HCT116 (cell line): ENCODE measurements at regions not wholly inside any gene's neighbourhood (a gene's known extent, or its start where the extent isn't known, plus 50 kb on each side); places are given as distances from the start of the nearest gene placed in this dataset.

Experiments used
- ATAC-seq: fragments of 200-7000 bp; cut with Tn5 transposase; 2 replicates; pipeline ENCODE4 v1.9.1; 2020; ENCODE audit warnings: mild to moderate bottlenecking, moderate library complexity
- BruUV-seq: library from RNA; stranded (reverse); fragments of 400-500 nt; replicated peaks from 2 replicates; lab custom pipeline; 2021; lab: Mats Ljungman, UMichigan
- CTCF ChIA-PET: fragments of 300-600 bp; sonication (Branson Sonifier 250); formaldehyde crosslinking; loops from one replicate; lab custom pipeline; 2021; ENCODE audit warnings: antibody characterized with exemption; lab: Charles Lee
- POLR2A ChIA-PET: fragments of 300-600, 350-600 bp; sonication (Branson Sonifier 250); formaldehyde crosslinking; loops from one replicate; lab custom pipeline; 2021; ENCODE audit warnings: antibody characterized with exemption; lab: Charles Lee
- RAD21 ChIA-PET, 2 experiments: fragments of 300-600 bp; sonication (Branson Sonifier 250); formaldehyde crosslinking; loops; one replicate each; lab custom pipeline; 2023; ENCODE audit warnings: low total read pairs in 2 of 2; ENCODE audit not compliant: uncharacterized antibody in 2 of 2, unreplicated experiment in 2 of 2, low non-redundant PET in 1 of 2; lab: Charles Lee
- DNase-seq: peaks from one replicate; pipeline ENCODE4 v3.0.0-alpha.2; 2010; ENCODE audit warnings: low read depth, low spot score
- H2AFZ ChIP-seq: fragments of 200-600 bp; shearing (Covaris generic), sonication (generic); 2 replicates; pipeline ENCODE4 v1.6.1; 2017; ENCODE audit warnings: low read depth, mixed run types, mixed read lengths, antibody characterized with exemption, low read length; ENCODE audit not compliant: poor library complexity, severe bottlenecking
- H3K27ac ChIP-seq: 2 replicates; pipeline ENCODE4 v1.5.1; 2012; ENCODE audit warnings: low read depth, low read length
- H3K27me3 ChIP-seq: fragments of 200-600 bp; sonication (generic); 2 replicates; pipeline ENCODE4 v1.6.1; 2016; ENCODE audit warnings: mixed run types, low read length, mixed read lengths; ENCODE audit not compliant: insufficient read depth
- H3K36me3 ChIP-seq, 2 experiments: fragments of 200-500 bp in 1 of 2; fragments of 200-600 bp in 1 of 2; sonication (Bioruptor generic) in 1 of 2; sonication (generic) in 1 of 2; 2 replicates each; pipeline versions ENCODE4 v1.5.1 to v1.6.1; 2014 to 2016; ENCODE audit warnings: low read length in 2 of 2, inconsistent platforms in 1 of 2, mixed read lengths in 1 of 2, mixed run types in 1 of 2; ENCODE audit not compliant: insufficient read depth in 2 of 2, control insufficient read depth in 1 of 2
- H3K4me1 ChIP-seq, 2 experiments: fragments of 200-600 bp in 1 of 2; sonication (generic) in 1 of 2; 2 replicates each; pipeline versions ENCODE4 v1.5.1 to v1.6.1; 2012 to 2017; ENCODE audit warnings: low read length in 2 of 2, inconsistent platforms in 1 of 2, mild to moderate bottlenecking in 1 of 2, mixed read lengths in 1 of 2, mixed run types in 1 of 2, moderate library complexity in 1 of 2; ENCODE audit not compliant: insufficient read depth in 2 of 2, control insufficient read depth in 1 of 2
- H3K4me2 ChIP-seq: fragments of 200-600 bp; sonication (generic); 2 replicates; pipeline ENCODE4 v1.6.1; 2017; ENCODE audit warnings: mixed run types, low read length, mixed read lengths
- H3K4me3 ChIP-seq, 2 experiments: fragments of 200-600 bp in 1 of 2; sonication (generic) in 1 of 2; replicated peaks in 1 of 2; 2 replicates each; pipeline ENCODE4 v1.5.1; 2011 to 2016; ENCODE audit warnings: low read length in 2 of 2, control low read depth in 1 of 2, low read depth in 1 of 2, mild to moderate bottlenecking in 1 of 2, mixed read lengths in 1 of 2, mixed run types in 1 of 2
- H3K79me2 ChIP-seq: fragments of 200-600 bp; sonication (generic); 2 replicates; pipeline ENCODE4 v1.6.1; 2017; ENCODE audit warnings: mild to moderate bottlenecking, mixed run types, low read length, moderate library complexity, mixed read lengths; ENCODE audit not compliant: insufficient read depth
- H3K9ac ChIP-seq: fragments of 200-600 bp; sonication (generic); 2 replicates; pipeline ENCODE4 v1.6.1; 2016; ENCODE audit warnings: low read length, mixed read lengths
- H3K9me2 ChIP-seq: fragments of 200-600 bp; sonication (generic), shearing (Covaris generic); 2 replicates; pipeline ENCODE4 v1.6.1; 2017; ENCODE audit warnings: mixed run types, mild to moderate bottlenecking, moderate library complexity; ENCODE audit not compliant: insufficient read depth
- H3K9me3 ChIP-seq, 2 experiments: fragments of 200-500 bp in 1 of 2; fragments of 200-600 bp in 1 of 2; sonication (Bioruptor generic) in 1 of 2; sonication (generic) in 1 of 2; 2 replicates each; pipeline ENCODE4 v1.6.1; 2014 to 2017; ENCODE audit warnings: low read length in 2 of 2, mixed read lengths in 2 of 2, inconsistent platforms in 1 of 2, low read depth in 1 of 2, mild to moderate bottlenecking in 1 of 2, mixed run types in 1 of 2, moderate library complexity in 1 of 2; ENCODE audit not compliant: control insufficient read depth in 1 of 2, insufficient read depth in 1 of 2
- H4K20me1 ChIP-seq: fragments of 200-600 bp; sonication (generic), shearing (Covaris generic); 2 replicates; pipeline ENCODE4 v1.6.1; 2017; ENCODE audit warnings: mixed run types, mild to moderate bottlenecking, moderate library complexity; ENCODE audit not compliant: insufficient read depth
- ATF3 ChIP-seq: IDR thresholded peaks from 2 replicates; pipeline ENCODE4 v1.6.1; 2012
- CTCF ChIP-seq, 3 experiments: fragments of 200-600 bp in 1 of 3; sonication (generic) in 1 of 3; IDR thresholded peaks in 2 of 3; conservative IDR thresholded peaks in 1 of 3; 2 replicates each; pipeline ENCODE4 v1.5.1; 2012 to 2017; ENCODE audit warnings: low read depth in 2 of 3, low read length in 2 of 3, antibody characterized with exemption in 1 of 3, borderline replicate concordance in 1 of 3, control low read depth in 1 of 3, mild to moderate bottlenecking in 1 of 3, mixed read lengths in 1 of 3, mixed run types in 1 of 3, moderate library complexity in 1 of 3; ENCODE audit not compliant: insufficient read depth in 1 of 3
- EGR1 ChIP-seq: IDR thresholded peaks from 2 replicates; pipeline ENCODE4 v1.6.1; 2012; ENCODE audit warnings: low read depth
- FOSL1 ChIP-seq: IDR thresholded peaks from 2 replicates; pipeline ENCODE4 v1.6.1; 2012; ENCODE audit warnings: low read depth
- YY1 ChIP-seq: IDR thresholded peaks from 2 replicates; pipeline ENCODE4 v1.6.1; 2011; ENCODE audit warnings: low read length, low read depth, moderate library complexity, mild to moderate bottlenecking; ENCODE audit not compliant: insufficient replicate concordance; ENCODE audit errors: extremely low read depth
- ZBTB33 ChIP-seq: IDR thresholded peaks from 2 replicates; pipeline ENCODE4 v1.6.1; 2011; ENCODE audit warnings: mild to moderate bottlenecking, low read length, moderate library complexity; ENCODE audit not compliant: insufficient replicate concordance; ENCODE audit errors: extremely low read depth
- ZFX ChIP-seq: fragments of 450-650 bp; IDR thresholded peaks from 2 replicates; pipeline ENCODE4 v1.6.1; 2017
- intact Hi-C: fragments of 100-400 bp; cut with micrococcal nuclease; formaldehyde crosslinking; loops from 2 replicates; pipeline ENCODE4 v1.10.0; 2022

GRCh38 chr4:130484826-130485225 is 1388.9 kb downstream of the C4orf33 start (continued):
- TF ChIP-seq YY1 (no peak), ZFX (no peak), CTCF (IDR thresholded peaks at IDR 0.05 in 2 of 3, conservative IDR thresholded peaks at IDR 0.05 in 1 of 3; ENCODE audit: borderline replicate concordance in 1 of 3, insufficient read depth in 1 of 3, low read depth in 2 of 3, low read length in 2 of 3) (no peak), ATF3 (no peak)

GRCh38 chr4:130485371-130485770 is 1389.4 kb downstream of the C4orf33 start:
- no peaks in the 10 kb centered on the region for H4K20me1 ChIP-seq
- H3K9ac ChIP-seq: no peak overlapping the region
- RAD21 ChIA-PET: no interaction called here
- no peaks in the 10 kb centered on the region for H3K36me3 ChIP-seq
- TF ChIP-seq EGR1: no peak
- no peak for TF ChIP-seq FOSL1
- no peak for TF ChIP-seq ZBTB33
- no peaks in the 10 kb centered on the region for H3K9me3 ChIP-seq
- H3K9me2 ChIP-seq: no peaks in the 10 kb centered on the region
- BruUV-seq: no TSS peak
- POLR2A ChIA-PET: no interaction called here
- DNase-seq (no peak), ATAC-seq (no peak)
- no peak overlapping the region for H3K27ac ChIP-seq
- H3K4me3 ChIP-seq: no peak overlapping the region
- no peaks in the 10 kb centered on the region for H3K27me3 ChIP-seq
- intact Hi-C loops: no loop called here
- H3K4me1 ChIP-seq: no peaks in the 10 kb centered on the region
- CTCF ChIA-PET: no interaction called here
- H2AFZ ChIP-seq: no peak overlapping the region
- no peaks in the 10 kb centered on the region for H3K79me2 ChIP-seq
- no peak overlapping the region for H3K4me2 ChIP-seq
